ENCODE measurements at regions not wholly inside any gene's neighbourhood (a gene's known extent, or its start where the extent isn't known, plus 50 kb on each side); places are given as distances from the start of the nearest gene placed in this dataset.

DNA sequence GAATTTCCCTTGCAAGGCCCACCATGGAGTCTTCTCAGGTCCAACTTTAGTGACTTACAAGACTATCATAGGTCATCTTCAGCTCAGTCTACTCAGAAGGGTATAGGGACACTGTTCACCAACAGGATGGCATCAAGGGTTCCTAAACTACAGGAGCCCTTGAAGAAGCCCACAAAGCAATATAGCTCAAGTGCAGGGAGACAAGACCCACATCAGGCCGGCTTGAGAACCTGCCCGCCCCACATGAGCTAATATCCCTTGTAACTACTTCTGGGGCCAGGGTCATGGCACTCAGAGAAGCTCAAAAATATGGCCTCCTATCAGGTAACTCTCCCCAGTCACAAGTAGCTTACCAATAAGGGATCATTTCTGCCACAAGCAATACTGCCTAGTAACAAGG, 249.9 kb downstream of the CDK5RAP2 start:
- H3K27ac ChIP-seq (ENCODE audit: low read depth in 1 of 2, low read length in 2 of 2): no peak overlapping the region
- TF ChIP-seq TAF1 (conservative IDR thresholded peaks at IDR 0.05) (no peak), RAD21 (IDR thresholded peaks at IDR 0.05) (no peak)
- TF ChIP-seq, protein P1, sequence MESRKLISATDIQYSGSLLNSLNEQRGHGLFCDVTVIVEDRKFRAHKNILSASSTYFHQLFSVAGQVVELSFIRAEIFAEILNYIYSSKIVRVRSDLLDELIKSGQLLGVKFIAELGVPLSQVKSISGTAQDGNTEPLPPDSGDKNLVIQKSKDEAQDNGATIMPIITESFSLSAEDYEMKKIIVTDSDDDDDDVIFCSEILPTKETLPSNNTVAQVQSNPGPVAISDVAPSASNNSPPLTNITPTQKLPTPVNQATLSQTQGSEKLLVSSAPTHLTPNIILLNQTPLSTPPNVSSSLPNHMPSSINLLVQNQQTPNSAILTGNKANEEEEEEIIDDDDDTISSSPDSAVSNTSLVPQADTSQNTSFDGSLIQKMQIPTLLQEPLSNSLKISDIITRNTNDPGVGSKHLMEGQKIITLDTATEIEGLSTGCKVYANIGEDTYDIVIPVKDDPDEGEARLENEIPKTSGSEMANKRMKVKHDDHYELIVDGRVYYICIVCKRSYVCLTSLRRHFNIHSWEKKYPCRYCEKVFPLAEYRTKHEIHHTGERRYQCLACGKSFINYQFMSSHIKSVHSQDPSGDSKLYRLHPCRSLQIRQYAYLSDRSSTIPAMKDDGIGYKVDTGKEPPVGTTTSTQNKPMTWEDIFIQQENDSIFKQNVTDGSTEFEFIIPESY (IDR thresholded peaks at IDR 0.05): no peak
- H3K9me3 ChIP-seq (ENCODE audit: control insufficient read depth in 4 of 4, low read length in 3 of 4): peaks cover 0 to 5% (median 0%) of the 10 kb centered on the region in 4 donors
- no peaks in the 10 kb centered on the region for H3K27me3 ChIP-seq (ENCODE audit: control insufficient read depth in 4 of 4, insufficient read depth in 4 of 4, low read length in 3 of 4)
- H3K36me3 ChIP-seq (ENCODE audit: control insufficient read depth in 4 of 4, insufficient read depth in 3 of 4, low read depth in 1 of 4, low read length in 3 of 4): no peaks in the 10 kb centered on the region
- no peak overlapping the region for H3K9ac ChIP-seq (ENCODE audit: low read depth in 1 of 2, low read length in 2 of 2)
- WGBS: 98% methylated on average over 2 of the region's 2 CpGs
- H3K4me3 ChIP-seq (ENCODE audit: low read depth in 1 of 3, low read length in 3 of 3): no peak overlapping the region
- no peaks in the 10 kb centered on the region for H3K4me1 ChIP-seq (ENCODE audit: control insufficient read depth in 4 of 4, insufficient read depth in 4 of 4, low read length in 3 of 4)
- DNase-seq (ENCODE audit: low spot score): no peak

DNA sequence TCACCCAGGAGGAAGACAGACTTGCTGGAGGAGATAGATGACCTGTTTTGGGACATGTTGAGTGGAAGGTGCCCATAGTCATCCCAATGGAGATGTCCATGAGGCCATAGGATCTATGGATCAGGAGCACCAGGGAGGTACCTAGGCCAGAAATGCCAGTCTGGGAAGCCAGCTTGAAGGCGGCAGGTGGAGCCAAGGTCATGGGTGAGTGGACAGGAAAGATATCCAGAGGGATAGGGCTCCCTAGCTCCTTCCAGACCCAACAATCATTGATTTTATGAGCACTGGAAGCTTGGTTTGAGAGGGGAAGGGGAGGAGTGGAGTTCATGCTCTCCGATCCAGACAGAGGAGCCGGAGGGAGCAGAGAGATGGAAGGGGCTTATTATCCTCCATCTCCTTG, 252.6 kb downstream of the CDK5RAP2 start:
- 96% methylated on average over 3 of the region's 3 CpGs for WGBS
- H3K9me3 ChIP-seq (ENCODE audit: control insufficient read depth in 4 of 4, low read length in 3 of 4): peaks cover 0 to 5% (median 0%) of the 10 kb centered on the region in 4 donors
- TF ChIP-seq SP1 (IDR thresholded peaks at IDR 0.05) (no peak), FOXA2 (IDR thresholded peaks at IDR 0.05) (no peak), JUND (IDR thresholded peaks at IDR 0.05) (no peak)
- TF ChIP-seq, protein P2, sequence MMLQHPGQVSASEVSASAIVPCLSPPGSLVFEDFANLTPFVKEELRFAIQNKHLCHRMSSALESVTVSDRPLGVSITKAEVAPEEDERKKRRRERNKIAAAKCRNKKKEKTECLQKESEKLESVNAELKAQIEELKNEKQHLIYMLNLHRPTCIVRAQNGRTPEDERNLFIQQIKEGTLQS (IDR thresholded peaks at IDR 0.05): no peak
- TF ChIP-seq, protein P3, sequence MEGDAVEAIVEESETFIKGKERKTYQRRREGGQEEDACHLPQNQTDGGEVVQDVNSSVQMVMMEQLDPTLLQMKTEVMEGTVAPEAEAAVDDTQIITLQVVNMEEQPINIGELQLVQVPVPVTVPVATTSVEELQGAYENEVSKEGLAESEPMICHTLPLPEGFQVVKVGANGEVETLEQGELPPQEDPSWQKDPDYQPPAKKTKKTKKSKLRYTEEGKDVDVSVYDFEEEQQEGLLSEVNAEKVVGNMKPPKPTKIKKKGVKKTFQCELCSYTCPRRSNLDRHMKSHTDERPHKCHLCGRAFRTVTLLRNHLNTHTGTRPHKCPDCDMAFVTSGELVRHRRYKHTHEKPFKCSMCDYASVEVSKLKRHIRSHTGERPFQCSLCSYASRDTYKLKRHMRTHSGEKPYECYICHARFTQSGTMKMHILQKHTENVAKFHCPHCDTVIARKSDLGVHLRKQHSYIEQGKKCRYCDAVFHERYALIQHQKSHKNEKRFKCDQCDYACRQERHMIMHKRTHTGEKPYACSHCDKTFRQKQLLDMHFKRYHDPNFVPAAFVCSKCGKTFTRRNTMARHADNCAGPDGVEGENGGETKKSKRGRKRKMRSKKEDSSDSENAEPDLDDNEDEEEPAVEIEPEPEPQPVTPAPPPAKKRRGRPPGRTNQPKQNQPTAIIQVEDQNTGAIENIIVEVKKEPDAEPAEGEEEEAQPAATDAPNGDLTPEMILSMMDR (IDR thresholded peaks at IDR 0.05; ENCODE audit: low read depth, low read length, missing input control): no peak
- TF ChIP-seq, protein P4, sequence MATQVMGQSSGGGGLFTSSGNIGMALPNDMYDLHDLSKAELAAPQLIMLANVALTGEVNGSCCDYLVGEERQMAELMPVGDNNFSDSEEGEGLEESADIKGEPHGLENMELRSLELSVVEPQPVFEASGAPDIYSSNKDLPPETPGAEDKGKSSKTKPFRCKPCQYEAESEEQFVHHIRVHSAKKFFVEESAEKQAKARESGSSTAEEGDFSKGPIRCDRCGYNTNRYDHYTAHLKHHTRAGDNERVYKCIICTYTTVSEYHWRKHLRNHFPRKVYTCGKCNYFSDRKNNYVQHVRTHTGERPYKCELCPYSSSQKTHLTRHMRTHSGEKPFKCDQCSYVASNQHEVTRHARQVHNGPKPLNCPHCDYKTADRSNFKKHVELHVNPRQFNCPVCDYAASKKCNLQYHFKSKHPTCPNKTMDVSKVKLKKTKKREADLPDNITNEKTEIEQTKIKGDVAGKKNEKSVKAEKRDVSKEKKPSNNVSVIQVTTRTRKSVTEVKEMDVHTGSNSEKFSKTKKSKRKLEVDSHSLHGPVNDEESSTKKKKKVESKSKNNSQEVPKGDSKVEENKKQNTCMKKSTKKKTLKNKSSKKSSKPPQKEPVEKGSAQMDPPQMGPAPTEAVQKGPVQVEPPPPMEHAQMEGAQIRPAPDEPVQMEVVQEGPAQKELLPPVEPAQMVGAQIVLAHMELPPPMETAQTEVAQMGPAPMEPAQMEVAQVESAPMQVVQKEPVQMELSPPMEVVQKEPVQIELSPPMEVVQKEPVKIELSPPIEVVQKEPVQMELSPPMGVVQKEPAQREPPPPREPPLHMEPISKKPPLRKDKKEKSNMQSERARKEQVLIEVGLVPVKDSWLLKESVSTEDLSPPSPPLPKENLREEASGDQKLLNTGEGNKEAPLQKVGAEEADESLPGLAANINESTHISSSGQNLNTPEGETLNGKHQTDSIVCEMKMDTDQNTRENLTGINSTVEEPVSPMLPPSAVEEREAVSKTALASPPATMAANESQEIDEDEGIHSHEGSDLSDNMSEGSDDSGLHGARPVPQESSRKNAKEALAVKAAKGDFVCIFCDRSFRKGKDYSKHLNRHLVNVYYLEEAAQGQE (IDR thresholded peaks at IDR 0.05): no peak

More for the DNA sequence above, 252.6 kb downstream of the CDK5RAP2 start:
- Histone ChIP-seq H3K27me3 (ENCODE audit: control insufficient read depth in 4 of 4, insufficient read depth in 4 of 4, low read length in 3 of 4) (no peaks in the 10 kb centered on the region), H3K9ac (ENCODE audit: low read depth in 1 of 2, low read length in 2 of 2) (no peak overlapping the region), H3K36me3 (ENCODE audit: control insufficient read depth in 4 of 4, insufficient read depth in 3 of 4, low read depth in 1 of 4, low read length in 3 of 4) (no peaks in the 10 kb centered on the region), H3K27ac (ENCODE audit: low read depth in 1 of 2, low read length in 2 of 2) (no peak overlapping the region), H3K4me3 (ENCODE audit: low read depth in 1 of 3, low read length in 3 of 3) (no peak overlapping the region), H3K4me1 (ENCODE audit: control insufficient read depth in 4 of 4, insufficient read depth in 4 of 4, low read length in 3 of 4) (no peaks in the 10 kb centered on the region)
- no peak for DNase-seq (ENCODE audit: low spot score)

All from liver (tissue), 8 donors.